ENCODE measurements at regions not wholly inside any gene's neighbourhood (a gene's known extent, or its start where the extent isn't known, plus 50 kb on each side); places are given as distances from the start of the nearest gene placed in this dataset.

DNA sequence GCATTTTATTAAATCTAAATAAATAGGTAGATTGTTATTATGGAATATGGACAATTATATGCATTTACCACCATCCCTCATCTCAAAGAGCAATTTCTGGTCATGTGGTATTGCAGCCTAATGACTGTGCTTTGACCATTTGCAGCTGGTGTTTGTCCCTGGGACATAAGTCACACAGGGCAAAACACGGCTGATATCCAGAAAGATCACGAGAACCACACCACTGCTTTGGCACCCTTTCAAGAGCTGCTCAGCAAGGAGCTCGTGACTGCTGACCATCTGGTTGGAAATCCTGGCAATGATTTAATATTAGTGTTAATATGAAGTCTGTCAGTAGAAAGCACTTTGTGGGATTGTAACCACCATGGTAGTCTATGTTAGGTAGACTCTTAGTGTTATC, 545.0 kb downstream of the GBA3 start:
- H3K27me3 ChIP-seq (ENCODE audit: control insufficient read depth, insufficient read depth, low read length) = no peaks in the 10 kb centered on the region
- TF ChIP-seq, protein P1, sequence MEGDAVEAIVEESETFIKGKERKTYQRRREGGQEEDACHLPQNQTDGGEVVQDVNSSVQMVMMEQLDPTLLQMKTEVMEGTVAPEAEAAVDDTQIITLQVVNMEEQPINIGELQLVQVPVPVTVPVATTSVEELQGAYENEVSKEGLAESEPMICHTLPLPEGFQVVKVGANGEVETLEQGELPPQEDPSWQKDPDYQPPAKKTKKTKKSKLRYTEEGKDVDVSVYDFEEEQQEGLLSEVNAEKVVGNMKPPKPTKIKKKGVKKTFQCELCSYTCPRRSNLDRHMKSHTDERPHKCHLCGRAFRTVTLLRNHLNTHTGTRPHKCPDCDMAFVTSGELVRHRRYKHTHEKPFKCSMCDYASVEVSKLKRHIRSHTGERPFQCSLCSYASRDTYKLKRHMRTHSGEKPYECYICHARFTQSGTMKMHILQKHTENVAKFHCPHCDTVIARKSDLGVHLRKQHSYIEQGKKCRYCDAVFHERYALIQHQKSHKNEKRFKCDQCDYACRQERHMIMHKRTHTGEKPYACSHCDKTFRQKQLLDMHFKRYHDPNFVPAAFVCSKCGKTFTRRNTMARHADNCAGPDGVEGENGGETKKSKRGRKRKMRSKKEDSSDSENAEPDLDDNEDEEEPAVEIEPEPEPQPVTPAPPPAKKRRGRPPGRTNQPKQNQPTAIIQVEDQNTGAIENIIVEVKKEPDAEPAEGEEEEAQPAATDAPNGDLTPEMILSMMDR (IDR thresholded peaks at IDR 0.05) = no peak
- ATAC-seq (no peak), DNase-seq (no peak)
- Mint-ChIP-seq H3K36me3 (peaks cover 5% of the 10 kb centered on the region), H3K4me3 (no peak overlapping the region), H3K4me1 (no peaks in the 10 kb centered on the region), H3K9me3 (peaks cover 8 to 11% of the 10 kb centered on the region in 2 donors), H3K27me3 (ENCODE audit: low read depth in 2 of 2) (no peaks in the 10 kb centered on the region), H3K27ac (no peak overlapping the region)
- no peak overlapping the region for H3K27ac ChIP-seq (ENCODE audit: low read length)
- no peaks in the 10 kb centered on the region for H3K4me1 ChIP-seq (ENCODE audit: control insufficient read depth, insufficient read depth, low read length)
- WGBS (ENCODE audit: insufficient coverage) = 81% methylated on average over 3 of the region's 3 CpGs
- no peaks in the 10 kb centered on the region for H3K36me3 ChIP-seq (ENCODE audit: control insufficient read depth, insufficient read depth, low read length)
- H3K4me3 ChIP-seq (ENCODE audit: low read length) = no peak overlapping the region
- no peaks in the 10 kb centered on the region for H3K9me3 ChIP-seq (ENCODE audit: control insufficient read depth, insufficient read depth, low read length)
- intact Hi-C loops (cut with micrococcal nuclease) = no loop called here

DNA sequence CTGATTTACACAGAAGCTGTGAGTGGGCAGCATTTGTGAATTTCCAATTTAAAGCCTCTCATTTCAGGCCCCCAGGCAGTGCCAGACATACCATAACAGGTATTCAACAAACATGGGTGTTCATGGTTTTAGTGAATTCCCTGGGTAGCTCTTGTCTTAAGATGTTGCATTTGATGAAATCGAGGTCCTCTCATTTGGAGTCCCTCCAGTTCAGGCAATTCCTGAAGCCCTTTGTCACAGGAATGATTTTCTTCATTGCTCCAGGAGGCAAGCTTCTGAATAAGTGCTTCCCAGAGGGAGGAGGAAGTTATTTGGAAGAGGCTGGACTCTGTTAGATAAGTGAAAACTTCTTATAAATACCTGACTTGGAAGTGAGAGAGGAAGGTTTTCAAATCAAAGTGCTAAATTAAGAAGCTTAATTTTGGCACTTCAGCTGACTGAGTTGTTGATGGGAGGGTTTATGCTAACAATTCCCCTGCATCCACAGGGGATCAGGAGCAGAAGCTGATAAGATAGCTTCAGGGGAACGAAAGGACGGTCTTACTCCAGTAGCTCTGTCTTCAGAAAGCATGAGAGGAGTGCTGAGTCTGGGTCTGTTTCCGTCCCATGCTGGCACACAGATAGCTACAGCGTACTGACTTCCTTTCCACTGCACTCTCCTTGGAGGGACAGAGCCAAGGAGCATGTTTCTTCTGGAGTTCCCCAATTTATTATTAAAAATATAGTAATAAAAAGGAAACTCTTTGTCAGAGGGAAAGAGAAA, 543.1 kb downstream of the GBA3 start:
- DNase-seq = no peak
- Mint-ChIP-seq H3K4me1 (no peaks in the 10 kb centered on the region), H3K36me3 (peaks cover 9% of the 10 kb centered on the region), H3K27ac (no peak overlapping the region), H3K27me3 (ENCODE audit: low read depth in 2 of 2) (no peaks in the 10 kb centered on the region), H3K9me3 (peaks cover 9 to 14% of the 10 kb centered on the region in 2 donors), H3K4me3 (no peak overlapping the region)
- TF ChIP-seq, protein P1 (IDR thresholded peaks at IDR 0.05) = no peak
- H3K36me3 ChIP-seq (ENCODE audit: control insufficient read depth, insufficient read depth, low read length) = no peaks in the 10 kb centered on the region
- H3K27ac ChIP-seq (ENCODE audit: low read length) = no peak overlapping the region
- H3K4me1 ChIP-seq (ENCODE audit: control insufficient read depth, insufficient read depth, low read length) = no peaks in the 10 kb centered on the region
- H3K9me3 ChIP-seq (ENCODE audit: control insufficient read depth, insufficient read depth, low read length) = no peaks in the 10 kb centered on the region
- 58% methylated on average over 5 of the region's 5 CpGs for WGBS (ENCODE audit: insufficient coverage)
- intact Hi-C loops (cut with micrococcal nuclease) = no loop called here
- ATAC-seq = no peak
- H3K4me3 ChIP-seq (ENCODE audit: low read length) = no peak overlapping the region
- no peaks in the 10 kb centered on the region for H3K27me3 ChIP-seq (ENCODE audit: control insufficient read depth, insufficient read depth, low read length)

DNA sequence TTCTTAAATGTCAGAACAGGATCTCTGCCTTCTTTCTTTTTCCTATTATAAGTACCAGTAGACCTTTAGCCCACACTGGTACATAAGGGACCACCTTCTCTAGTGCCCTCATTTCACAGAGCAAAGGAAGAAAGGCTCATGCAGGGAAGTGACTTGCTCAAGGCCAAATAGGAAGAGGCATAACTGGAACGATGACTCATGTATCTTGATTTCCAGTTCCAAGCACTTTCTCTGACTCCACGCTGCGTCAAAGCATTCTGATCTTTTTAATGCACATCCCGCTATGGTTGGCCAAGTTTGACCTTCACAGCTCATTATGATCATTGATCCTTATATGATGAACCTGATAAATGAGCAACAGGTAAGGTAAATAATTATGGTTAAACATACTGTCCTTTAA, 542.0 kb downstream of the GBA3 start:
- Histone ChIP-seq H3K27me3 (ENCODE audit: control insufficient read depth, insufficient read depth, low read length) (no peaks in the 10 kb centered on the region), H3K4me1 (ENCODE audit: control insufficient read depth, insufficient read depth, low read length) (no peaks in the 10 kb centered on the region), H3K36me3 (ENCODE audit: control insufficient read depth, insufficient read depth, low read length) (no peaks in the 10 kb centered on the region), H3K4me3 (ENCODE audit: low read length) (no peak overlapping the region), H3K9me3 (ENCODE audit: control insufficient read depth, insufficient read depth, low read length) (no peaks in the 10 kb centered on the region), H3K27ac (ENCODE audit: low read length) (no peak overlapping the region)
- no peak for ATAC-seq
- 97% methylated on average over 4 of the region's 4 CpGs for WGBS (ENCODE audit: insufficient coverage)
- peaks cover 5 to 10% of the 10 kb centered on the region in 2 donors for H3K9me3 Mint-ChIP-seq
- intact Hi-C loops (cut with micrococcal nuclease) = no loop called here
- peaks cover 9% of the 10 kb centered on the region for H3K36me3 Mint-ChIP-seq
- DNase-seq = no peak
- no peaks in the 10 kb centered on the region for H3K4me1 Mint-ChIP-seq
- no peak overlapping the region for H3K27ac Mint-ChIP-seq
- TF ChIP-seq, protein P1 (IDR thresholded peaks at IDR 0.05) = no peak
- H3K27me3 Mint-ChIP-seq (ENCODE audit: low read depth in 2 of 2) = no peaks in the 10 kb centered on the region
- H3K4me3 Mint-ChIP-seq = no peak overlapping the region

GRCh38 chr4:23234018-23234417, 541.3 kb downstream of the GBA3 start:
- H3K4me1 ChIP-seq (ENCODE audit: control insufficient read depth, insufficient read depth, low read length) = no peaks in the 10 kb centered on the region
- H3K36me3 ChIP-seq (ENCODE audit: control insufficient read depth, insufficient read depth, low read length) = no peaks in the 10 kb centered on the region
- no peaks in the 10 kb centered on the region for H3K27me3 Mint-ChIP-seq (ENCODE audit: low read depth in 2 of 2)
- no peak overlapping the region for H3K27ac ChIP-seq (ENCODE audit: low read length)
- no peak overlapping the region for H3K4me3 Mint-ChIP-seq
- TF ChIP-seq, protein P1 (IDR thresholded peaks at IDR 0.05) = no peak
- 69% methylated on average over 2 of the region's 2 CpGs for WGBS (ENCODE audit: insufficient coverage)
- no peak overlapping the region for H3K4me3 ChIP-seq (ENCODE audit: low read length)
- intact Hi-C loops (cut with micrococcal nuclease) = no loop called here
- H3K9me3 Mint-ChIP-seq = peaks cover 5 to 7% of the 10 kb centered on the region in 2 donors
- H3K9me3 ChIP-seq (ENCODE audit: control insufficient read depth, insufficient read depth, low read length) = no peaks in the 10 kb centered on the region
- DNase-seq = no peak
- no peak overlapping the region for H3K27ac Mint-ChIP-seq
- peaks cover 9% of the 10 kb centered on the region for H3K36me3 Mint-ChIP-seq
- no peaks in the 10 kb centered on the region for H3K27me3 ChIP-seq (ENCODE audit: control insufficient read depth, insufficient read depth, low read length)
- no peak for ATAC-seq
- H3K4me1 Mint-ChIP-seq = no peaks in the 10 kb centered on the region

Data from natural killer cell (primary cell).